H1 (cell line): ENCODE measurements at regions not wholly inside any gene's neighbourhood (a gene's known extent, or its start where the extent isn't known, plus 50 kb on each side); places are given as distances from the start of the nearest gene placed in this dataset.

Experiments
- CTCF ChIA-PET: fragments of 300-600 bp; sonication (Branson Sonifier 250); formaldehyde crosslinking; loops from one replicate; lab custom pipeline; 2021; ENCODE audit not compliant: partially characterized antibody; lab: Charles Lee
- POLR2A ChIA-PET: fragments of 300-600 bp; sonication (Branson Sonifier 250); formaldehyde crosslinking; loops from one replicate; lab custom pipeline; 2021; ENCODE audit warnings: inconsistent platforms; ENCODE audit not compliant: partially characterized antibody; lab: Charles Lee
- DNase-seq, 2 experiments: peaks; one replicate each; pipeline versions ENCODE4 v3.0.0 to v3.0.0-alpha.2; 2010 to 2022; ENCODE audit warnings: low spot score in 2 of 2, low read depth in 1 of 2, mixed read lengths in 1 of 2
- FAIRE-seq: peaks from 2 replicates; lab custom pipeline; 2011; peaks lifted over from hg19 to GRCh38; lab: Jason Lieb, UNC
- H2AFZ ChIP-seq: 2 replicates; pipeline ENCODE4 v1.8.1; 2012; ENCODE audit warnings: low read length, inconsistent platforms
- H2AK5ac ChIP-seq: 2 replicates; pipeline ENCODE4 v1.6.1; 2013; ENCODE audit warnings: low read depth, low read length
- H2BK120ac ChIP-seq: replicated peaks from 2 replicates; pipeline ENCODE3; 2013; ENCODE audit warnings: low read depth, low read length, inconsistent platforms
- H2BK12ac ChIP-seq: 2 replicates; pipeline ENCODE4 v1.6.1; 2013; ENCODE audit warnings: low read depth, low read length
- H2BK15ac ChIP-seq: 2 replicates; pipeline ENCODE4 v1.6.1; 2013; ENCODE audit warnings: low read length
- H2BK20ac ChIP-seq: 2 replicates; pipeline ENCODE4 v1.6.1; 2013; ENCODE audit warnings: low read length
- H2BK5ac ChIP-seq: 2 replicates; pipeline ENCODE4 v1.6.1; 2013; ENCODE audit warnings: low read depth, low read length
- H3K14ac ChIP-seq: 2 replicates; pipeline ENCODE4 v1.6.1; 2013; ENCODE audit warnings: inconsistent platforms; ENCODE audit not compliant: insufficient read length
- H3K18ac ChIP-seq: 2 replicates; pipeline ENCODE4 v1.6.1; 2013; ENCODE audit warnings: low read length; ENCODE audit errors: extremely low read depth
- H3K23ac ChIP-seq: 2 replicates; pipeline ENCODE4 v1.6.1; 2013; ENCODE audit warnings: inconsistent platforms; ENCODE audit not compliant: insufficient read length
- H3K23me2 ChIP-seq: 2 replicates; pipeline ENCODE4 v1.6.1; 2013; ENCODE audit warnings: low read depth, low read length
- H3K27ac ChIP-seq: 2 replicates; pipeline ENCODE4 v1.6.1; 2011; ENCODE audit warnings: low read depth, low read length, inconsistent platforms
- H3K27me3 ChIP-seq, 4 experiments: replicated peaks in 1 of 4; 1 replicate in 1 of 4; 2 replicates in 3 of 4; pipeline versions ENCODE4 v1.6.1 to v1.8.1; 2011 to 2013; ENCODE audit warnings: low read length in 3 of 4, mild to moderate bottlenecking in 3 of 4, inconsistent platforms in 2 of 4, mixed read lengths in 2 of 4, moderate library complexity in 1 of 4; ENCODE audit not compliant: control insufficient read depth in 3 of 4, insufficient read depth in 3 of 4; ENCODE audit errors: extremely low read depth in 1 of 4
- H3K36me3 ChIP-seq, 4 experiments: 2 replicates each; pipeline versions ENCODE4 v1.6.1 to v1.8.1; 2011 to 2013; ENCODE audit warnings: mild to moderate bottlenecking in 4 of 4, low read length in 3 of 4, moderate library complexity in 2 of 4, control low read depth in 1 of 4, inconsistent platforms in 1 of 4; ENCODE audit not compliant: insufficient read depth in 4 of 4, control insufficient read depth in 2 of 4
- H3K4ac ChIP-seq: replicated peaks from 2 replicates; pipeline ENCODE3; 2013; ENCODE audit warnings: low read length, low read depth, mixed read lengths, inconsistent platforms; ENCODE audit not compliant: insufficient read length
- H3K4me1 ChIP-seq, 4 experiments: replicated peaks in 1 of 4; 1 replicate in 1 of 4; 2 replicates in 3 of 4; pipeline versions ENCODE4 v1.6.1 to v1.8.1; 2011 to 2013; ENCODE audit warnings: low read length in 3 of 4, inconsistent platforms in 2 of 4, mixed read lengths in 1 of 4; ENCODE audit not compliant: insufficient read depth in 4 of 4, control insufficient read depth in 3 of 4
- H3K4me2 ChIP-seq, 2 experiments: 2 replicates each; pipeline versions ENCODE4 v1.6.1 to v1.8.1; 2011 to 2013; ENCODE audit warnings: low read depth in 2 of 2, low read length in 2 of 2, control low read depth in 1 of 2, inconsistent platforms in 1 of 2, mild to moderate bottlenecking in 1 of 2; ENCODE audit not compliant: insufficient read depth in 1 of 2
- H3K4me3 ChIP-seq, 4 experiments: fragments of 200-600, 300-600 bp in 1 of 4; sonication (generic), shearing (Covaris generic), sonication (Bioruptor Twin) in 1 of 4; 2 replicates each; pipeline versions ENCODE4 v1.5.1 to v1.8.1; 2011 to 2016; ENCODE audit warnings: low read length in 4 of 4, low read depth in 3 of 4, control low read depth in 2 of 4, inconsistent platforms in 2 of 4, mild to moderate bottlenecking in 2 of 4, mixed read lengths in 1 of 4, moderate library complexity in 1 of 4; ENCODE audit not compliant: insufficient read depth in 2 of 4; ENCODE audit errors: extremely low read depth in 1 of 4
- H3K56ac ChIP-seq: replicated peaks from 2 replicates; pipeline ENCODE3; 2013; ENCODE audit warnings: low read depth, mild to moderate bottlenecking, mixed read lengths, low read length, inconsistent platforms; ENCODE audit not compliant: insufficient read length
- H3K79me1 ChIP-seq: 2 replicates; pipeline ENCODE4 v1.6.1; 2013; ENCODE audit warnings: low read depth, low read length, control low read depth
- H3K79me2 ChIP-seq, 2 experiments: 2 replicates each; pipeline versions ENCODE4 v1.6.1 to v1.8.1; 2012 to 2013; ENCODE audit warnings: low read length in 2 of 2, mild to moderate bottlenecking in 2 of 2, inconsistent platforms in 1 of 2; ENCODE audit not compliant: insufficient read depth in 2 of 2, control insufficient read depth in 1 of 2
- H3K9ac ChIP-seq, 4 experiments: replicated peaks in 1 of 4; 1 replicate in 1 of 4; 2 replicates in 3 of 4; pipeline versions ENCODE4 v1.6.1 to v1.8.1; 2011 to 2013; ENCODE audit warnings: low read depth in 3 of 4, low read length in 3 of 4, control low read depth in 2 of 4, mild to moderate bottlenecking in 2 of 4, moderate library complexity in 2 of 4, inconsistent platforms in 1 of 4; ENCODE audit errors: extremely low read depth in 1 of 4
- H3K9me3 ChIP-seq, 2 experiments: 2 replicates each; pipeline versions ENCODE4 v1.6.1 to v1.8.1; 2012 to 2013; ENCODE audit warnings: mild to moderate bottlenecking in 2 of 2, moderate library complexity in 2 of 2, control low read depth in 1 of 2, inconsistent platforms in 1 of 2, low read depth in 1 of 2, low read length in 1 of 2, mixed read lengths in 1 of 2; ENCODE audit not compliant: insufficient read depth in 2 of 2
- H4K20me1 ChIP-seq, 2 experiments: replicated peaks in 1 of 2; 2 replicates each; pipeline versions ENCODE3 to v1.8.1; 2011 to 2013; ENCODE audit warnings: inconsistent platforms in 2 of 2, low read length in 2 of 2, mild to moderate bottlenecking in 1 of 2; ENCODE audit not compliant: insufficient read depth in 2 of 2, control insufficient read depth in 1 of 2
- H4K5ac ChIP-seq: 2 replicates; pipeline ENCODE4 v1.6.1; 2013; ENCODE audit warnings: low read length, low read depth, mixed read lengths, inconsistent platforms; ENCODE audit not compliant: insufficient read length
- H4K8ac ChIP-seq: 2 replicates; pipeline ENCODE4 v1.8.0; 2013; ENCODE audit warnings: mild to moderate bottlenecking, moderate library complexity, low read length, inconsistent platforms; ENCODE audit not compliant: insufficient read depth; ENCODE audit errors: extremely low read depth
- H4K91ac ChIP-seq: replicated peaks from 2 replicates; pipeline ENCODE3; 2013; ENCODE audit warnings: low read length, mixed read lengths, inconsistent platforms; ENCODE audit not compliant: insufficient read length
- BRCA1 ChIP-seq: IDR thresholded peaks from 2 replicates; pipeline ENCODE4 v1.6.1; 2012; ENCODE audit warnings: low read depth, low read length, improper control_type of control experiment
- CTCF ChIP-seq, 3 experiments: IDR thresholded peaks; 1 replicate in 2 of 3; 2 replicates in 1 of 3; pipeline versions ENCODE4 v1.5.1 to v1.6.1; 2011; ENCODE audit warnings: low read length in 3 of 3, mild to moderate bottlenecking in 3 of 3, inconsistent platforms in 2 of 3, low read depth in 1 of 3, moderate library complexity in 1 of 3; ENCODE audit not compliant: insufficient read depth in 1 of 3; ENCODE audit errors: control extremely low read depth in 1 of 3
- KDM5A ChIP-seq: fragments of 200-600 bp; IDR thresholded peaks from 2 replicates; pipeline ENCODE4 v1.7.1; 2012; ENCODE audit warnings: mild to moderate bottlenecking, low read length, inconsistent platforms, mixed read lengths
- MAFK ChIP-seq: IDR thresholded peaks from 2 replicates; pipeline ENCODE4 v1.6.1; 2012; ENCODE audit warnings: low read depth, mild to moderate bottlenecking, improper control_type of control experiment, low read length
- RBBP5 ChIP-seq: IDR thresholded peaks from 2 replicates; pipeline ENCODE4 v1.7.1; 2012; ENCODE audit warnings: low read depth, mild to moderate bottlenecking, inconsistent platforms, low read length, moderate library complexity, borderline replicate concordance
- RXRA ChIP-seq: IDR thresholded peaks from 2 replicates; pipeline ENCODE4 v1.6.1; 2011; ENCODE audit warnings: low read depth, mild to moderate bottlenecking, low read length, moderate library complexity; ENCODE audit not compliant: insufficient read depth
- SIX5 ChIP-seq: IDR thresholded peaks from 2 replicates; pipeline ENCODE4 v1.6.1; 2011; ENCODE audit warnings: mild to moderate bottlenecking, low read depth, low read length
- TBP ChIP-seq: IDR thresholded peaks from 2 replicates; pipeline ENCODE4 v1.6.1; 2011; ENCODE audit warnings: low read depth, low read length, improper control_type of control experiment
- TCF12 ChIP-seq: IDR thresholded peaks from 2 replicates; pipeline ENCODE4 v1.6.1; 2011; ENCODE audit warnings: low read depth, mild to moderate bottlenecking, low read length
- YY1 ChIP-seq: IDR thresholded peaks from 2 replicates; pipeline ENCODE4 v1.6.1; 2011; ENCODE audit warnings: low read depth, mild to moderate bottlenecking, low read length
- ZNF274 ChIP-seq: IDR thresholded peaks from 2 replicates; pipeline ENCODE4 v1.7.0; 2012; ENCODE audit warnings: low read length, borderline replicate concordance; ENCODE audit errors: extremely low read depth

- CTCF ChIA-PET, result interaction anchor here (0.8 to 1.6 kb wide), 2 partner anchors 11 to 25 kb away, joined by 3 to 5 read pairs; no protein-coding TSS in a partner anchor
- peaks cover 0 to 2% (median 0%) of the 10 kb centered on the region in 4 experiments; a peak in 1 of 7 replicates for H3K4me1 ChIP-seq
- no peak overlapping the region for H3K27ac ChIP-seq
- H3K4ac ChIP-seq, result no peak overlapping the region
- no peak overlapping the region for H3K4me3 ChIP-seq
- H3K18ac ChIP-seq, result no peak overlapping the region
- POLR2A ChIA-PET, result no interaction called here
- H3K9ac ChIP-seq, result no peak overlapping the region
- H4K20me1 ChIP-seq, result no peaks in the 10 kb centered on the region
- H2BK20ac ChIP-seq, result no peak overlapping the region
- no peak overlapping the region for H2BK12ac ChIP-seq
- H3K23me2 ChIP-seq, result no peaks in the 10 kb centered on the region
- no peaks in the 10 kb centered on the region for H3K36me3 ChIP-seq
- H3K4me2 ChIP-seq, result no peak overlapping the region
- H2BK120ac ChIP-seq, result no peak overlapping the region
- no peak overlapping the region for H2AFZ ChIP-seq
- H3K79me2 ChIP-seq, result no peaks in the 10 kb centered on the region
- FAIRE-seq, result no peak
- H4K8ac ChIP-seq, result no peak overlapping the region
- no peak overlapping the region for H4K91ac ChIP-seq
- H4K5ac ChIP-seq, result no peak overlapping the region
- peaks cover 8 to 12% of the 10 kb centered on the region in 2 experiments; a peak in 3 of 4 replicates for H3K9me3 ChIP-seq
- H2BK15ac ChIP-seq, result no peak overlapping the region
- no peak overlapping the region for H3K23ac ChIP-seq
- TF ChIP-seq BRCA1 (no peak), KDM5A (no peak), YY1 (no peak), ZNF274 (no peak), TCF12 (no peak), CTCF (IDR thresholded peaks at IDR 0.05; ENCODE audit: control extremely low read depth in 1 of 3, insufficient read depth in 1 of 3, low read depth in 1 of 3, low read length in 3 of 3) (no peak), SIX5 (no peak), TBP (no peak), RBBP5 (no peak), MAFK (no peak), RXRA (no peak)
- no peak overlapping the region for H3K14ac ChIP-seq
- H3K27me3 ChIP-seq, result no peaks in the 10 kb centered on the region
- DNase-seq, result no peak
- no peak overlapping the region for H3K56ac ChIP-seq
- no peak overlapping the region for H2BK5ac ChIP-seq
- no peak overlapping the region for H2AK5ac ChIP-seq
- H3K79me1 ChIP-seq, result no peaks in the 10 kb centered on the region
Measured at GRCh38 chr13:34655554-34655953, 286.5 kb upstream of the NBEA start.
